OCI-LY3 (cell line): ENCODE measurements at regions not wholly inside any gene's neighbourhood (a gene's known extent, or its start where the extent isn't known, plus 50 kb on each side); places are given as distances from the start of the nearest gene placed in this dataset.

Experiments used
- H2AFZ ChIP-seq: fragments of 200-600, 300-600 bp; shearing (Covaris generic); 2 replicates; pipeline ENCODE4 v1.6.0; 2014; ENCODE audit warnings: antibody characterized with exemption, low read depth, low read length
- H3K27ac ChIP-seq: fragments of 200-600, 300-600 bp; sonication (generic); 2 replicates; pipeline ENCODE4 v1.5.1; 2014; ENCODE audit warnings: mild to moderate bottlenecking, low read length, moderate library complexity, mixed read lengths
- H3K27me3 ChIP-seq: fragments of 200-600, 300-600 bp; sonication (generic); 2 replicates; pipeline ENCODE4 v1.6.1; 2014; ENCODE audit warnings: low read depth, low read length, mixed read lengths
- H3K36me3 ChIP-seq: fragments of 200-600, 300-600 bp; sonication (generic); replicated peaks from 2 replicates; pipeline ENCODE3; 2014; ENCODE audit warnings: low read depth, low read length, mixed read lengths
- H3K4me1 ChIP-seq: fragments of 300-600, 200-600 bp; sonication (generic); 2 replicates; pipeline ENCODE4 v1.6.1; 2014; ENCODE audit warnings: low read length, mixed read lengths
- H3K4me2 ChIP-seq: fragments of 200-600, 300-600 bp; sonication (generic); 2 replicates; pipeline ENCODE4 v1.6.1; 2014; ENCODE audit warnings: low read length, mixed read lengths
- H3K4me3 ChIP-seq: fragments of 300-600, 200-600 bp; sonication (generic); 2 replicates; pipeline ENCODE4 v1.5.1; 2014; ENCODE audit warnings: antibody characterized with exemption, mild to moderate bottlenecking, low read length, moderate library complexity
- H3K79me2 ChIP-seq: fragments of 300-600, 200-600 bp; shearing (Covaris generic); 2 replicates; pipeline ENCODE4 v1.6.1; 2014; ENCODE audit warnings: mild to moderate bottlenecking, low read length, mixed read lengths
- H3K9ac ChIP-seq: fragments of 300-600, 200-600 bp; shearing (Covaris generic); 2 replicates; pipeline ENCODE4 v1.6.0; 2014; ENCODE audit warnings: mild to moderate bottlenecking, low read length, moderate library complexity
- H3K9me3 ChIP-seq: fragments of 200-600, 300-600 bp; shearing (Covaris generic); 2 replicates; pipeline ENCODE4 v1.6.1; 2014; ENCODE audit warnings: low read length, mixed read lengths; ENCODE audit not compliant: insufficient read depth
- H4K20me1 ChIP-seq: fragments of 200-600, 300-600 bp; sonication (generic); 2 replicates; pipeline ENCODE4 v1.6.1; 2016; ENCODE audit warnings: low read length, mixed read lengths; ENCODE audit not compliant: insufficient read depth
- EZH2phosphoT487 ChIP-seq: fragments of 200-600 bp; shearing (Covaris generic); IDR thresholded peaks from 2 replicates; pipeline ENCODE4 v1.6.1; 2018; ENCODE audit warnings: antibody characterized with exemption, mixed run types, low read depth
- TF ChIP-seq, protein P1 (sequence below): fragments of 200-600, 300-600 bp; sonication (generic); IDR thresholded peaks from 2 replicates; pipeline ENCODE4 v1.5.1; 2014; ENCODE audit warnings: antibody characterized with exemption, low read length, low read depth

DNA sequence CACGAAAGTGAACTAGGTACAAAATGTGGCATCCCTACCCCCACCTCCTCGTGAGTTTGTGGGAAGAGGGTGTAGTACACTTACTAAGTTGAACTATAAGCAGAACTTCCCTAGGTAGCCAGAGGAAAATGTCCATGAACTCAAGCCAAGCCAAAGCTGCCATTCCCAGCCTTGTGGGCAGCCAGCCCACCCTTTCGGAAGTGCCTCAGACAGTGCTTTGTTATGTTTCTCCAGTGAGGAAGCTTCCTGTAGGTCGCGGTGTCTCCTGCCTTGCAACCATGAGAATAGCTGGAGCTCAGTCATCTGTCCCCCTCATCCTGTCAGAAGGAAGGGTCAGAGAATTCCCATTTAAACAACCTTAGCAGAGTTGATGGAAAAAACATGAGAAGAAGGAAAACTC, 266.9 kb downstream of the DUSP6 start:
- H3K4me2 ChIP-seq: no peak overlapping the region
- H3K27ac ChIP-seq: no peak overlapping the region
- H2AFZ ChIP-seq: no peak overlapping the region
- H4K20me1 ChIP-seq: no peaks in the 10 kb centered on the region
- no peaks in the 10 kb centered on the region for H3K79me2 ChIP-seq
- H3K27me3 ChIP-seq: no peaks in the 10 kb centered on the region
- no peaks in the 10 kb centered on the region for H3K9me3 ChIP-seq
- no peak overlapping the region for H3K4me3 ChIP-seq
- no peak overlapping the region for H3K9ac ChIP-seq
- TF ChIP-seq, protein P1, sequence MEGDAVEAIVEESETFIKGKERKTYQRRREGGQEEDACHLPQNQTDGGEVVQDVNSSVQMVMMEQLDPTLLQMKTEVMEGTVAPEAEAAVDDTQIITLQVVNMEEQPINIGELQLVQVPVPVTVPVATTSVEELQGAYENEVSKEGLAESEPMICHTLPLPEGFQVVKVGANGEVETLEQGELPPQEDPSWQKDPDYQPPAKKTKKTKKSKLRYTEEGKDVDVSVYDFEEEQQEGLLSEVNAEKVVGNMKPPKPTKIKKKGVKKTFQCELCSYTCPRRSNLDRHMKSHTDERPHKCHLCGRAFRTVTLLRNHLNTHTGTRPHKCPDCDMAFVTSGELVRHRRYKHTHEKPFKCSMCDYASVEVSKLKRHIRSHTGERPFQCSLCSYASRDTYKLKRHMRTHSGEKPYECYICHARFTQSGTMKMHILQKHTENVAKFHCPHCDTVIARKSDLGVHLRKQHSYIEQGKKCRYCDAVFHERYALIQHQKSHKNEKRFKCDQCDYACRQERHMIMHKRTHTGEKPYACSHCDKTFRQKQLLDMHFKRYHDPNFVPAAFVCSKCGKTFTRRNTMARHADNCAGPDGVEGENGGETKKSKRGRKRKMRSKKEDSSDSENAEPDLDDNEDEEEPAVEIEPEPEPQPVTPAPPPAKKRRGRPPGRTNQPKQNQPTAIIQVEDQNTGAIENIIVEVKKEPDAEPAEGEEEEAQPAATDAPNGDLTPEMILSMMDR: no peak
- TF ChIP-seq EZH2phosphoT487: no peak
- H3K36me3 ChIP-seq: no peaks in the 10 kb centered on the region
- no peaks in the 10 kb centered on the region for H3K4me1 ChIP-seq

GRCh38 chr12:89084751-89085150, 267.6 kb downstream of the DUSP6 start:
- Histone ChIP-seq H3K4me1 (no peaks in the 10 kb centered on the region), H4K20me1 (no peaks in the 10 kb centered on the region), H3K27ac (no peak overlapping the region), H3K4me3 (no peak overlapping the region), H3K9me3 (no peaks in the 10 kb centered on the region), H2AFZ (no peak overlapping the region), H3K4me2 (no peak overlapping the region), H3K27me3 (no peaks in the 10 kb centered on the region), H3K36me3 (no peaks in the 10 kb centered on the region), H3K79me2 (no peaks in the 10 kb centered on the region), H3K9ac (no peak overlapping the region)
- no peak for TF ChIP-seq EZH2phosphoT487

- H3K27ac ChIP-seq: no peak overlapping the region
- no peak overlapping the region for H3K4me2 ChIP-seq
- H3K4me1 ChIP-seq: peaks cover 3% of the 10 kb centered on the region; the same call in 1 of the 2 replicates
- H3K79me2 ChIP-seq: no peaks in the 10 kb centered on the region
- H3K36me3 ChIP-seq: no peaks in the 10 kb centered on the region
- H3K9ac ChIP-seq: no peak overlapping the region
- no peak overlapping the region for H3K4me3 ChIP-seq
- no peaks in the 10 kb centered on the region for H3K9me3 ChIP-seq
- H3K27me3 ChIP-seq: no peaks in the 10 kb centered on the region
- H2AFZ ChIP-seq: no peak overlapping the region
- TF ChIP-seq EZH2phosphoT487: no peak
- TF ChIP-seq, protein P1: no peak
- no peaks in the 10 kb centered on the region for H4K20me1 ChIP-seq
Measured at GRCh38 chr12:89083491-89083890, 268.8 kb downstream of the DUSP6 start.

- no peak for TF ChIP-seq EZH2phosphoT487
- TF ChIP-seq, protein P1: no peak
- Histone ChIP-seq H3K27ac (no peak overlapping the region), H3K79me2 (no peaks in the 10 kb centered on the region), H3K9me3 (no peaks in the 10 kb centered on the region), H3K4me2 (no peak overlapping the region), H4K20me1 (no peaks in the 10 kb centered on the region), H3K9ac (no peak overlapping the region), H3K36me3 (no peaks in the 10 kb centered on the region), H3K4me3 (no peak overlapping the region), H3K4me1 (peaks cover 3% of the 10 kb centered on the region; the same call in 1 of the 2 replicates), H2AFZ (no peak overlapping the region), H3K27me3 (no peaks in the 10 kb centered on the region)
Measured at GRCh38 chr12:89082370-89082753, 269.9 kb downstream of the DUSP6 start.
